Right atrium auricular region (tissue), 2 donors: ENCODE measurements at regions not wholly inside any gene's neighbourhood (a gene's known extent, or its start where the extent isn't known, plus 50 kb on each side); places are given as distances from the start of the nearest gene placed in this dataset.

ENCODE experiments used
- DNase-seq: peaks from one replicate; pipeline ENCODE4 v3.0.0-alpha.2; 2019; ENCODE audit warnings: low spot score
- H3K27ac ChIP-seq, 2 donors: fragments of 200-600 bp; sonication (generic); 1 replicate in 1 of 2; 2 replicates in 1 of 2; pipeline ENCODE4 v1.5.1; 2016 to 2019
- H3K27me3 ChIP-seq, 2 donors: fragments of 200-600 bp; sonication (generic); one replicate each; pipeline versions ENCODE4 v1.5.1 to v1.6.0; 2017 to 2019
- H3K36me3 ChIP-seq: fragments of 200-600 bp; sonication (generic); one replicate; pipeline ENCODE4 v1.5.1; 2016
- H3K4me1 ChIP-seq, 2 donors: fragments of 200-600 bp; sonication (generic); one replicate each; pipeline versions ENCODE4 v1.5.1 to v1.6.0; 2017 to 2019
- H3K4me3 ChIP-seq, 2 donors: fragments of 200-600 bp; sonication (generic); 1 replicate in 1 of 2; 2 replicates in 1 of 2; pipeline ENCODE4 v1.5.1; 2017 to 2019; ENCODE audit warnings: mild to moderate bottlenecking in 1 of 2, moderate library complexity in 1 of 2
- H3K9me3 ChIP-seq, 2 donors: fragments of 200-600 bp; sonication (generic); one replicate each; pipeline ENCODE4 v1.5.1; 2019
- TF ChIP-seq, protein P1 (sequence below), 2 donors: fragments of 200-600 bp; sonication (generic); IDR thresholded peaks; one replicate each; pipeline ENCODE4 v1.5.1; 2019; ENCODE audit warnings: antibody characterized with exemption in 2 of 2

DNA sequence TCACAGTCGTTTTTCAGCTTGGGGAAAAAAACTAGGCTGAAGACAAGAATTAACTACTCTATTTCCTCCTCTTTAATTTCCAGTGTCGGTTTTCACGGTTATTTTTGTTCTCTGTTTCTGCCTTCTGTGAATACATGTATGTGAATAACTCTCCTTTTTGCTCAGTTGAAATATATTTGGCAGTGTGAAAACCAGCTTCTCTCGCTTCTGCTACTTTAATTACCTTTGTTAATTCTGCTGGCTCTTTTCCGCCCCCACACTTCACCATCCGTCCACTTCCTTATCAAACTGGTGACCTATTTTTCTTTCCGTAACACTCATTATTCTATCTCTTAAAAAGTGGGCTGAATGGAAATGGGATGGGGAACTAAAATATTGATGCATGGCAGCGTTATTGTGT is 126.4 kb downstream of the POU4F1 start:
- no peak overlapping the region for H3K27ac ChIP-seq
- no peak for DNase-seq
- H3K27me3 ChIP-seq, result no peaks in the 10 kb centered on the region
- no peaks in the 10 kb centered on the region for H3K9me3 ChIP-seq
- H3K36me3 ChIP-seq, result no peaks in the 10 kb centered on the region
- TF ChIP-seq, protein P1, sequence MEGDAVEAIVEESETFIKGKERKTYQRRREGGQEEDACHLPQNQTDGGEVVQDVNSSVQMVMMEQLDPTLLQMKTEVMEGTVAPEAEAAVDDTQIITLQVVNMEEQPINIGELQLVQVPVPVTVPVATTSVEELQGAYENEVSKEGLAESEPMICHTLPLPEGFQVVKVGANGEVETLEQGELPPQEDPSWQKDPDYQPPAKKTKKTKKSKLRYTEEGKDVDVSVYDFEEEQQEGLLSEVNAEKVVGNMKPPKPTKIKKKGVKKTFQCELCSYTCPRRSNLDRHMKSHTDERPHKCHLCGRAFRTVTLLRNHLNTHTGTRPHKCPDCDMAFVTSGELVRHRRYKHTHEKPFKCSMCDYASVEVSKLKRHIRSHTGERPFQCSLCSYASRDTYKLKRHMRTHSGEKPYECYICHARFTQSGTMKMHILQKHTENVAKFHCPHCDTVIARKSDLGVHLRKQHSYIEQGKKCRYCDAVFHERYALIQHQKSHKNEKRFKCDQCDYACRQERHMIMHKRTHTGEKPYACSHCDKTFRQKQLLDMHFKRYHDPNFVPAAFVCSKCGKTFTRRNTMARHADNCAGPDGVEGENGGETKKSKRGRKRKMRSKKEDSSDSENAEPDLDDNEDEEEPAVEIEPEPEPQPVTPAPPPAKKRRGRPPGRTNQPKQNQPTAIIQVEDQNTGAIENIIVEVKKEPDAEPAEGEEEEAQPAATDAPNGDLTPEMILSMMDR (IDR thresholded peaks at IDR 0.05), result no peak
- no peaks in the 10 kb centered on the region for H3K4me1 ChIP-seq
- no peak overlapping the region for H3K4me3 ChIP-seq

DNA sequence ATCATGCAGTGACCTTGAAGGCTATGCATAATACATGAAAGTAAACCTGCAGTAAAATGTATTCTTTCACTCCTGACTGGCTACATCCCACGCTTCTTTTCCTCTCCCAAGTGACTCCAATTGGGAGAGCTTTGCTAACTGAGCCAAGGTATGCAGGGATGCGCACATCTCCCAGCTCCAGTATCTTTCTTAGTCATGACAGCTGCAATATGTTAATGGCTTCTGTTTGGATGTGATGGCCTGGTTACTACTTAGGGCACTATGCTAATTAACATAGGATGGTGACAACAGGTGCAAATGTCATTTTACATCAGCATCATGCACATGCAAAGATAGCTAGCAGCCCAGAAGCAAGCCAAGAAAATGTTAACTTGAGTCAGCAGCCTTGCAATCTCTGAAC is 134.7 kb downstream of the POU4F1 start:
- Histone ChIP-seq H3K27ac (no peak overlapping the region), H3K27me3 (no peaks in the 10 kb centered on the region), H3K9me3 (no peaks in the 10 kb centered on the region), H3K4me3 (no peak overlapping the region), H3K36me3 (no peaks in the 10 kb centered on the region), H3K4me1 (no peaks in the 10 kb centered on the region)
- no peak for DNase-seq
- TF ChIP-seq, protein P1 (IDR thresholded peaks at IDR 0.05), result no peak

DNA sequence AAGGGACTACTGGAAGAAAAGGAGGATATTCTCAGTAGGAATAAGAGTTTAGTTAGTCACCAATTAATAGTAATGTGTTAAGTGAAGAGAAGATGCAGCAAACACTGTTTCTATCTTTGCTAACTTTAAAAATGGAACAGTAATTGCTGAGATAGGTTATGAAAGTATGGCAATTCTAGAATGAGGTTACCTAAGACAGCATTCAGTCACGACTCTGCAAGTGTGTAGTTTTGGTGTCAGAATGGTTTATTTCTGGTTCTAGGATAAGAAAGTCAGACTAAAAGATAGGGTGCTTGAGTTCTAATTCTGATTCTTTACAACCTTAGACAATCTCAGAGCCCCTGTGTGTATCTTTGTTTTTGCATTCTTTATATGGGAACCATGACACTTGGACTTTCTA is 138.1 kb downstream of the POU4F1 start:
- TF ChIP-seq, protein P1 (IDR thresholded peaks at IDR 0.05), result no peak
- H3K36me3 ChIP-seq, result no peaks in the 10 kb centered on the region
- H3K27ac ChIP-seq, result no peak overlapping the region
- no peaks in the 10 kb centered on the region for H3K4me1 ChIP-seq
- H3K27me3 ChIP-seq, result no peaks in the 10 kb centered on the region
- no peak for DNase-seq
- no peak overlapping the region for H3K4me3 ChIP-seq
- H3K9me3 ChIP-seq, result no peaks in the 10 kb centered on the region

DNA sequence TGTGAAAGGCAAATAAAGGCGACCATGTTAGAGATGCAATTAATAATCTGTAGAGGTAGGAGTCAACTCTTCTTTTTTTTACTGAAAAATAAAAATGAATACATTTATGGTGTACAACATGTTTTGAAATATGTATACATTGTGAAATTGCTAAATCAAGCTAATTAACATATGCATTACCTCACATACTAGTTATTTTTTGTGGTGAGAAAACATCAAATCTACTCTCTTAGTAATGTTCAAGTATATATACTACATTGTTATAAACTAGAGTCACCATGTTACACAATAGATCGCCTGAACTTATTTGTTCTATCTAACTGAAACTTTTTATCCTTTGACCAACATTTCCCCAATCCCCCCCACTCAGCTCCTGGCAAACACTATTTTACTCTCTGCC is 143.2 kb downstream of the POU4F1 start:
- no peaks in the 10 kb centered on the region for H3K9me3 ChIP-seq

DNA sequence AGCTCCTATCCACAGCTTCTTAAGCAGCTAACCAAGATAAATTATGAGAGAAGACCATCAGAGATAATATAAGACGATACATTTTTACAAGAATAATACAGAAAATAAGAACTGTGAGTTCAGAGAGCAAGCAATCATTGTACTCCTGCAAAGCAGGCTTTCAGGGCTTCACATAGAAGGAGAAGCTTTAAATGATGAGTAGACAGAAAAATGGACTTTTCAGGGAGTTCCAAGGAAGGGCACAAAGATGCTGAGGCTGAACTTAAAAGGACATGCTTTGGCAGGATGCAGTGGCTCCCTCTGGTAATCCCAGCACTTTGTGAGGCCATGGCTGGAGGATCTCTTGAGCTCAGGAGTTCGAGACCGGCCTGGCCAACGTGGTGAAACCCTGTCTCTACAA is 159.5 kb downstream of the POU4F1 start:
- Histone ChIP-seq H3K36me3 (no peaks in the 10 kb centered on the region), H3K4me1 (no peaks in the 10 kb centered on the region), H3K4me3 (no peak overlapping the region), H3K9me3 (no peaks in the 10 kb centered on the region), H3K27me3 (no peaks in the 10 kb centered on the region), H3K27ac (no peak overlapping the region)
- TF ChIP-seq, protein P1 (IDR thresholded peaks at IDR 0.05), result no peak
- no peak for DNase-seq

More for the DNA sequence above, 143.2 kb downstream of the POU4F1 start:
- H3K27me3 ChIP-seq, result no peaks in the 10 kb centered on the region
- no peaks in the 10 kb centered on the region for H3K4me1 ChIP-seq
- TF ChIP-seq, protein P1 (IDR thresholded peaks at IDR 0.05), result no peak
- no peak for DNase-seq
- H3K36me3 ChIP-seq, result no peaks in the 10 kb centered on the region
- H3K27ac ChIP-seq, result no peak overlapping the region
- H3K4me3 ChIP-seq, result no peak overlapping the region

DNA sequence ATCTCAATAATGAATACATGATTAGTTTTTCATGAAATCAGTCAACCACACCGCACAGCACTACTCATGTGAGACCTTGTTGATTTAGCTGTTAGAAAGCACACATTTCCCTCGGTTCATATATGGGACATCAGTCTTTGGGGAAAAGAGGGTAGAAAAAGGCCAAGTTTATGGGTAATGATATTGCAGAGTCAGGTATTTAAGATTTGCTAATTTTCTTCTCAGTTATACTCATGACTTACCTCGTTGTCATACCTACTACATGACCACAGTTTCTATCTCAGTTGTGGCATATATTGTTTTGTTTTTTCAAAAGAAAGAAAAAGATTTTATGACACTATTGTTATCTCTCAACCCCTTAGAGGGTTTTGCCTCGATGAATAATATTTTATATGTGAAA is 165.6 kb downstream of the POU4F1 start:
- H3K36me3 ChIP-seq, result no peaks in the 10 kb centered on the region
- H3K27me3 ChIP-seq, result no peaks in the 10 kb centered on the region
- no peak overlapping the region for H3K4me3 ChIP-seq
- no peaks in the 10 kb centered on the region for H3K9me3 ChIP-seq
- TF ChIP-seq, protein P1 (IDR thresholded peaks at IDR 0.05), result no peak
- H3K4me1 ChIP-seq, result no peaks in the 10 kb centered on the region
- no peak overlapping the region for H3K27ac ChIP-seq
- DNase-seq, result no peak
